BJ (cell line): ENCODE measurements at regions not wholly inside any gene's neighbourhood (a gene's known extent, or its start where the extent isn't known, plus 50 kb on each side); places are given as distances from the start of the nearest gene placed in this dataset.
"Not testable (repeated sequence)": the region's sequence is repeated elsewhere in the genome, so short reads cannot be mapped to it uniquely, and the experiment has no call there.

ENCODE experiments used
- CTCF ChIA-PET: fragments of 350-600 bp; formaldehyde crosslinking; extraction: SDS; loops from one replicate; lab custom pipeline; 2021; ENCODE audit warnings: antibody characterized with exemption, inconsistent platforms; lab: Yijun Ruan, JAX
- POLR2A ChIA-PET: fragments of 300-600 bp; sonication (Branson Sonifier 250); formaldehyde crosslinking; extraction: SDS; loops from one replicate; lab custom pipeline; 2021; ENCODE audit warnings: antibody characterized with exemption; lab: Charles Lee
- DNase-seq: peaks from one replicate; pipeline ENCODE4 v3.0.0-alpha.2; 2011; ENCODE audit warnings: low read depth
- H3K27me3 ChIP-seq: 2 replicates; pipeline ENCODE4 v1.6.0; 2011; ENCODE audit warnings: low read length; ENCODE audit not compliant: control insufficient read depth, insufficient read depth
- H3K36me3 ChIP-seq: 2 replicates; pipeline ENCODE4 v1.5.1; 2011; ENCODE audit warnings: low read length; ENCODE audit not compliant: control insufficient read depth, insufficient read depth
- H3K4me3 ChIP-seq: 2 replicates; pipeline ENCODE4 v1.5.1; 2011; ENCODE audit warnings: low read depth, mild to moderate bottlenecking, control low read depth, low read length
- TF ChIP-seq, protein P1 (sequence below): IDR thresholded peaks from 2 replicates; pipeline ENCODE4 v1.5.1; 2011; ENCODE audit warnings: low read depth, mild to moderate bottlenecking, control low read depth, inconsistent platforms, low read length, moderate library complexity; ENCODE audit not compliant: insufficient read depth

DNA sequence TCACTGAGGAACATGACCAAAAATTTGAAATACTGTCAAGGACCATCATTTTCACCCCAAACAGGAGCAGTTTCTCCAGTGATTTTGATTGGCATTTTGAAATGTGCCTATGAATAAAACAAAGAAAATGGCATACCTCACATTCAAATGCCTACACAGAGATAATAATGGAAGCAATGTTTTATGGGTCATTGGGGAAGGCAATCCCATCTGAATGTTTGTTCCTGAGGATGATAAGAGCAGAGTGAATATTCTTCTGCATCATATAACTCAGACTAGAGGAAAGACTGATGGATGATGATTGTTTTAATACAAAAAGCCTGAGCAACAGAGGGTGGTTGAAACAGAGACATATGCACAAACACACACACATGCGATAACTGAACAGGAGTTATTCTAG is 2749.9 kb downstream of the PCDH9 start:
- no peak for DNase-seq
- no peak overlapping the region for H3K4me3 ChIP-seq
- no peaks in the 10 kb centered on the region for H3K36me3 ChIP-seq
- TF ChIP-seq, protein P1, sequence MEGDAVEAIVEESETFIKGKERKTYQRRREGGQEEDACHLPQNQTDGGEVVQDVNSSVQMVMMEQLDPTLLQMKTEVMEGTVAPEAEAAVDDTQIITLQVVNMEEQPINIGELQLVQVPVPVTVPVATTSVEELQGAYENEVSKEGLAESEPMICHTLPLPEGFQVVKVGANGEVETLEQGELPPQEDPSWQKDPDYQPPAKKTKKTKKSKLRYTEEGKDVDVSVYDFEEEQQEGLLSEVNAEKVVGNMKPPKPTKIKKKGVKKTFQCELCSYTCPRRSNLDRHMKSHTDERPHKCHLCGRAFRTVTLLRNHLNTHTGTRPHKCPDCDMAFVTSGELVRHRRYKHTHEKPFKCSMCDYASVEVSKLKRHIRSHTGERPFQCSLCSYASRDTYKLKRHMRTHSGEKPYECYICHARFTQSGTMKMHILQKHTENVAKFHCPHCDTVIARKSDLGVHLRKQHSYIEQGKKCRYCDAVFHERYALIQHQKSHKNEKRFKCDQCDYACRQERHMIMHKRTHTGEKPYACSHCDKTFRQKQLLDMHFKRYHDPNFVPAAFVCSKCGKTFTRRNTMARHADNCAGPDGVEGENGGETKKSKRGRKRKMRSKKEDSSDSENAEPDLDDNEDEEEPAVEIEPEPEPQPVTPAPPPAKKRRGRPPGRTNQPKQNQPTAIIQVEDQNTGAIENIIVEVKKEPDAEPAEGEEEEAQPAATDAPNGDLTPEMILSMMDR = no peak
- CTCF ChIA-PET = no interaction called here
- H3K27me3 ChIP-seq = no peaks in the 10 kb centered on the region
- POLR2A ChIA-PET = no interaction called here

DNA sequence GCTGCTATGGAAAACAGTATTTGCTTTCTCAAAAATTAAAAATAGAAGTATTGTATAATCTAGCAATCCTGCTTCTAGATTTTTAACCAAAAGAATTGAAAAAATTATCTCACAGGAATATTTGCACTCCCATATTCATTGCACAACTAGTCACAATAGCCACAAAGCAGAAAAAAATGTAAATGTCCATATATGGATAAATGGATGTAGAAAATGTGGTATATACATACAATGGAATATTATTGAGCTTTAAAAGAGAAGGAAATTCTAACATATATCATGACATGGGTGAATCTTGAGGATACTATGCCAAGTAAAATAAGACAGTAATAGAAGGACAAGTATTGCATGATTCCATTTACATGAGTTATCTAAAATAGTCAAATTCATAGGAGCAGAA is 2753.0 kb downstream of the PCDH9 start:
- ChIA-PET POLR2A (no interaction called here), CTCF (no interaction called here)
- DNase-seq = no peak
- H3K36me3 ChIP-seq = no peaks in the 10 kb centered on the region
- no peak overlapping the region for H3K4me3 ChIP-seq
- no peaks in the 10 kb centered on the region for H3K27me3 ChIP-seq
- TF ChIP-seq, protein P1 = no peak

DNA sequence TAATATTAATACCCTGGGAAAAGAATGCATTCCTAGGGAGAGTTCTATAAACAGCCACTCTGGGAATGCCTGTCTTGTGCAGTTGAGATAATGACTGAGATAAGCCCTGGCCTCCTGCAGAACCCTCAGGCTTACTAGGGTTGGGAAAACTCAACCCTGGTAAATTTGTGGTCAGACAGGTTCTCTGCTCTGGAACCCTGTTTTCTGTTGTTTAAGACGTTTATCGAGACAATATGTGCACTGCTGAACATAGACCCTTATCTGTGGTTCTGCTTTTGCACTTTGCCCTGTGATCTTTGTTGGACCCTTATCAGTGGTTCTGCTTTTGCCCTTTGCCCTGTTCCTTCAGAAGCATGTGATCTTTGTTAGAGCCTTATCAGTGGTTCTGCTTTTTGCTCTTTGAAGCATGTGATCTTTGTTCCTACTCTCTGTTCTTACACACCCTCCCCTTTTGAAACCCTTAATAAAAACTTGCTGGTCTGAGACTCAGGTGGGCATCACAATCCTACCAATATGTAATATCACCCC is 2754.0 kb downstream of the PCDH9 start:
- H3K36me3 ChIP-seq, H3K4me3 ChIP-seq, H3K27me3 ChIP-seq, CTCF ChIA-PET, DNase-seq, POLR2A ChIA-PET: not testable (repeated sequence)

DNA sequence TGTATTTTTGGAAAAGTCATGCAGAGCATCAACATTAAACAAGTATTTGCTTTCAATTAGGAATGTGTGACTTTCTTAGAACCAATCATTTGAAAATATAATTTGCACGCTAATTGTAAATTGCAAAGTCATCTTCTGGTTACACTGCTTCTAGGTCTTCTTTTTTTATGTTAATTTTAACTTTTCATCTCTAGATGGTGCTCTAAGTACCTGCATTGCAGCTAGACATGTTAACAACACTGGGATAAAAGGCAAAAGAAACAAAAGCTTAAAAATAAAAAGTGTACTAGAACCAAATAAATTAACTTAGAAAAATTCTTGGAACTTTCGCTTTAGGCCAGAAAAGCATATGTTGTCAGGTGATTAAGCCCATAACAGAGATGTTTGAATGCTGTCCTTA is 2758.2 kb downstream of the PCDH9 start:
- no peak overlapping the region for H3K4me3 ChIP-seq
- no peak for DNase-seq
- TF ChIP-seq, protein P1 = peak; percentile 49
- no peaks in the 10 kb centered on the region for H3K27me3 ChIP-seq
- CTCF ChIA-PET = interaction anchor here (0.8 to 1.4 kb wide), 5 partner anchors 732 to 1183 kb away, joined by 3 to 10 read pairs (median 3); no protein-coding TSS in a partner anchor
- H3K36me3 ChIP-seq = no peaks in the 10 kb centered on the region
- POLR2A ChIA-PET = no interaction called here

DNA sequence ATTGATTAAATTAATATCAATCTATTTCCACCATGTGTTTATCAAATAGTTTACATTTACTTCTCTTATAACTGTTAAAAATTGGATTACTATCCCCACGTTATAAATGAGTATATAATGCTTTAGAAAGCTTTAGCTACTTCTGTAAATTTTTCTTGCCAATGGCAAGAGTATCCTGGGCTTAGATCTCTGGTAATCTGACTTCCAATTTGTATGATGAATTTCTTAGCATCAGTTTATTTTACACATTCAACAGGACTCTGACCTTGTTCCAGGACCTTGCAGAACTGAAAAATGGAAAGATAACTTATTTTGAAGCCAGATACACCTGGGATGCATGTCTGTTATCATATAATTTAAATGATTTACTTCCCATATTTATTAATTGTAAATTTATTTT is 2759.4 kb downstream of the PCDH9 start:
- TF ChIP-seq, protein P1 = no peak
- H3K4me3 ChIP-seq = no peak overlapping the region
- H3K27me3 ChIP-seq = no peaks in the 10 kb centered on the region
- no peak for DNase-seq
- POLR2A ChIA-PET = no interaction called here
- no peaks in the 10 kb centered on the region for H3K36me3 ChIP-seq
- CTCF ChIA-PET = no interaction called here

DNA sequence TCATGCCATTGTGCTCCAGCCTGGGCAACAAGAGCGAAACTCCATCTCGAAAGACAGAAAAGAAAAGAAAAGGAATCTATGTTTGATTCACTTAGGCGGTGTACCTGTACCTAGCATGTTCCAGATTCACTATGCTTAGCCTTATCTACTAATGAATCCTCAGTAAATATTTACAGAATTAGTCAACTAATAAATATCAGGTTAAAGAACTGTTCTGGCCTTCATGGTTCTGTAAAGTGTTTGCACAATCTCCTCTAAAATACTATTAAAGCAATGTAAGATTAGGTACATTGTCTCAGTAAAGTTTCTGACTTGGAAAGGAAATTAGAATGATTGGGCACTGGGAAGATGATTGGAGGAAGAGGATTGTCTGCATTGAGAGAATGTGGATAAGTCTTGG is 2770.4 kb downstream of the PCDH9 start:
- TF ChIP-seq, protein P1 = no peak
- ChIA-PET POLR2A (no interaction called here), CTCF (interaction anchor here (1.2 kb wide), 1 partner anchor 16 kb away, joined by 3 read pairs; no protein-coding TSS in a partner anchor)
- H3K36me3 ChIP-seq = no peaks in the 10 kb centered on the region
- H3K4me3 ChIP-seq = no peak overlapping the region
- no peak for DNase-seq
- H3K27me3 ChIP-seq = no peaks in the 10 kb centered on the region
